SK-N-SH (cell line): ENCODE measurements at regions not wholly inside any gene's neighbourhood (a gene's known extent, or its start where the extent isn't known, plus 50 kb on each side); places are given as distances from the start of the nearest gene placed in this dataset.

Experiments
- EZH2phosphoT487 ChIP-seq: fragments of 200-600 bp; sonication (generic); IDR thresholded peaks from 2 replicates; pipeline ENCODE4 v1.6.1; 2017; ENCODE audit warnings: low read depth, mixed run types, mild to moderate bottlenecking, antibody characterized with exemption, moderate library complexity, borderline replicate concordance
- FOXJ3 ChIP-seq: sonication (generic); formaldehyde crosslinking; IDR thresholded peaks from 2 replicates; pipeline ENCODE4 v1.5.1; 2020; ENCODE audit warnings: mild to moderate bottlenecking, missing genetic modification reagents
- GABPA ChIP-seq: IDR thresholded peaks from 2 replicates; pipeline ENCODE4 v1.4.0; 2012; ENCODE audit warnings: low read depth, mild to moderate bottlenecking
- JUND ChIP-seq: IDR thresholded peaks from 2 replicates; pipeline ENCODE4 v1.4.0; 2012
- MEF2A ChIP-seq: IDR thresholded peaks from 2 replicates; pipeline ENCODE4 v1.4.0; 2012; ENCODE audit warnings: low read depth, borderline replicate concordance
- MXI1 ChIP-seq: IDR thresholded peaks from 2 replicates; pipeline ENCODE4 v1.6.1; 2012; ENCODE audit warnings: mild to moderate bottlenecking, low read depth, low read length, improper control_type of control experiment
- TF ChIP-seq, protein P1 (sequence below): fragments of 200-600 bp; sonication (generic); IDR thresholded peaks from 2 replicates; pipeline ENCODE4 v1.6.1; 2017; ENCODE audit warnings: antibody characterized with exemption, mild to moderate bottlenecking, moderate library complexity

DNA sequence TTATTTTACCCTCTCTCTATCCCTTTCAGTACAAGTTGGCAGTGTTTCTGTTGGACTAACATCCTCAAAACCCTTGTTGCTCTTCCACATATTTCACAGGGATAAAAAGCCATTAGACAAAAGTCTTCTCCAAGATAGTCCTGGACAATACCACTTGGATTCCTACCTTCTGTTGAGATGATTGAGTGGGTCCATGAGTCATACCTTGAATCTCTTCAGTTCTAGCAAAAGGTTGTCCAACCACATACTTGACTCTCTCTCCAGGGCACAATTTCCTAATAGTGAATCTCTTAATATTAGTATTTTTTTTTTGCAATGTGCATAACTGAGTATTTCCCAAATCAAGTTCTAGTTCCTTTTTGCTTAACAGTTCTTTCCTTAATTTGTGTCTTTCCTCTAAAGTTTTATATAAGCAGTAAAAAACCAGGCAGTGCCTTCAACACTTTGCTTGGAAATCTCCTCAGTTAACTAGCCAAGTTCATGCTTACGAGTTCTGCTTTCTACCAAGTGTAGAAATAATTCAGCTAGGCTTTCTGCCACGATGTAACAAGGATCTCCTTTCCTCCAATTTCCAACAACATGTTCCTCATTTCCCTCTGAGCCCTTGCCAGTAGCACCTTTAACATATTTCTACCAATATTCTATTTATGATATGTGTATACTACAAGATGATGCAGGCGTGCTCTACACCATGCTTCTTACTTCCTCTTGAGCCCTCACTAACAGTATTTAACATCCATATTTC lies 68.3 kb upstream of the NEO1 start:
- TF ChIP-seq, protein P1, sequence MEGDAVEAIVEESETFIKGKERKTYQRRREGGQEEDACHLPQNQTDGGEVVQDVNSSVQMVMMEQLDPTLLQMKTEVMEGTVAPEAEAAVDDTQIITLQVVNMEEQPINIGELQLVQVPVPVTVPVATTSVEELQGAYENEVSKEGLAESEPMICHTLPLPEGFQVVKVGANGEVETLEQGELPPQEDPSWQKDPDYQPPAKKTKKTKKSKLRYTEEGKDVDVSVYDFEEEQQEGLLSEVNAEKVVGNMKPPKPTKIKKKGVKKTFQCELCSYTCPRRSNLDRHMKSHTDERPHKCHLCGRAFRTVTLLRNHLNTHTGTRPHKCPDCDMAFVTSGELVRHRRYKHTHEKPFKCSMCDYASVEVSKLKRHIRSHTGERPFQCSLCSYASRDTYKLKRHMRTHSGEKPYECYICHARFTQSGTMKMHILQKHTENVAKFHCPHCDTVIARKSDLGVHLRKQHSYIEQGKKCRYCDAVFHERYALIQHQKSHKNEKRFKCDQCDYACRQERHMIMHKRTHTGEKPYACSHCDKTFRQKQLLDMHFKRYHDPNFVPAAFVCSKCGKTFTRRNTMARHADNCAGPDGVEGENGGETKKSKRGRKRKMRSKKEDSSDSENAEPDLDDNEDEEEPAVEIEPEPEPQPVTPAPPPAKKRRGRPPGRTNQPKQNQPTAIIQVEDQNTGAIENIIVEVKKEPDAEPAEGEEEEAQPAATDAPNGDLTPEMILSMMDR: no peak
- TF ChIP-seq EZH2phosphoT487: no peak
- no peak for TF ChIP-seq JUND
- TF ChIP-seq FOXJ3 (CRISPR knock-in tag): no peak
- TF ChIP-seq MEF2A: no peak
- TF ChIP-seq MXI1: no peak
- TF ChIP-seq GABPA: no peak
